ENCODE measurements at regions not wholly inside any gene's neighbourhood (a gene's known extent, or its start where the extent isn't known, plus 50 kb on each side); places are given as distances from the start of the nearest gene placed in this dataset.

GRCh38 chr5:164005071-164005470 lies 499.7 kb downstream of the MAT2B start:
- TF ChIP-seq CTCF (IDR thresholded peaks at IDR 0.05 in 4 of 5, conservative IDR thresholded peaks at IDR 0.05 in 1 of 5), result no peak
- TF ChIP-seq POLR2A (IDR thresholded peaks at IDR 0.05), result no peak

Data from gastrocnemius medialis (tissue), 4 donors.